Stimulated activated CD8-positive, alpha-beta memory T cell treated with anti-CD3 and anti-CD28 coated beads, Interleukin-4, amount 100 ng/mL, for 24 hours (primary cell): ENCODE measurements at regions not wholly inside any gene's neighbourhood (a gene's known extent, or its start where the extent isn't known, plus 50 kb on each side); places are given as distances from the start of the nearest gene placed in this dataset.
"Not testable (repeated sequence)": the region's sequence is repeated elsewhere in the genome, so short reads cannot be mapped to it uniquely, and the experiment has no call there.

Source experiments
- DNase-seq: peaks from one replicate; pipeline ENCODE4 v3.0.0-alpha.2; 2020; ENCODE audit warnings: low read depth

- not testable (repeated sequence) for DNase-seq
These were observed 63.3 kb upstream of the CEP78 start for GRCh38 chr9:78172610-78173009.

DNA sequence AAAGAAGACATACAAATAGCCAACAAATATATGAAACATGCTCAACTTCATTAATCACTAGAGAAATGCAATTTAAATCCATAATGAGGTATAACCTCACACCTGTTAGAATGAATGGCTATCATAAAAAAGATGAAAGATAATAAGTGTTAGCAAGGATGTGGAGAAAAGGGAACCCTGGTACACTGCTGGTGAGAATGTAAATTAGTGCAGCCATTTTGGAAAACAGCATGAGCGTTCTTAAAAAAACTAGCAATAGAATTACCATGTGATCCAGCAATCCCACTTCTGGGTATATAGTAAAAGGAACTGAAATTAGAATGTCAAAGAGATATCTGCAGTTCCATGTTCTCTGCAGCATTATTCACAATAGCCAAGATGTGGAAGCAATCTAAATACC is 64.2 kb upstream of the CEP78 start:
- no peak for DNase-seq

DNA sequence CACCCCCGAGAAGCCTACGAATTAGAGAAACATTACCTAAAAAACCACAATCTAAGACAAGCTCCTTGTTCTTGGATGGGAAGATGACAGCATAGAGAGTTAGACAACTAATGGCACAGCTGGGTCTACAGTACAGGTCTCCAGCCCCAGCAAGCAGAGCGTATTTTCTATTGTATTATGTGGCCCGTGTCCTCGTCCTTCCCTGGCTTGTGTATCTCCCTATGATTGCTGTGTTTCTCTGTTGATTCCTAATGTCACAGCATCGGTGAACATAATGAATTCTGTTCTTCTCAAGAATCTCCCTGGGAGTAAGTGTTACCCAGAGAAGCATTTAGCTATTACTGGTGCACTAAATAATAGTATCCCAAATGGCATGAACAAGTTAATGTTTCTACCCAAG is 66.8 kb upstream of the CEP78 start:
- DNase-seq: no peak

DNA sequence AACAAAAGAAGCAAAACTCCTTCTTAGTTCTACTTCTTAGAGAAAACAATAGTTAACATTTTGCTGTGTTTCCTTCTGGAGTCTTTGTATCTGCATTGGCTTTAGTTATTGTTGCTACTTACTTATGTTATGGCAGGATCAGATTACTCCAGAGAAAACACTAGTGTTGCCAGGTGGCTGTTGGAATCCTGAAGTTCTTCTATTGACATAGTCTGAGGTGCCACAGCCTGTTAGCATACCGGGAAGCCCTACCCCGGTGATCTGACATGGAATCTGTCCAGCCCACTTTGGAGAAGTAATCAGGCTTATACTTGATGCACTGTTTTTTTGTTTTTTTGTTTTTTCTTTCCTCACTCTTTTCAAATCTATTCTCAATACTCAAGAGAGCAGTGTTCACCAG is 68.5 kb upstream of the CEP78 start:
- DNase-seq: no peak

- DNase-seq: no peak
These were observed 72.0 kb upstream of the CEP78 start for GRCh38 chr9:78163834-78164233.

GRCh38 chr9:78158286-78158685 is 77.6 kb upstream of the CEP78 start:
- no peak for DNase-seq

- DNase-seq: no peak
These were observed 84.9 kb upstream of the CEP78 start for GRCh38 chr9:78150983-78151356.

DNA sequence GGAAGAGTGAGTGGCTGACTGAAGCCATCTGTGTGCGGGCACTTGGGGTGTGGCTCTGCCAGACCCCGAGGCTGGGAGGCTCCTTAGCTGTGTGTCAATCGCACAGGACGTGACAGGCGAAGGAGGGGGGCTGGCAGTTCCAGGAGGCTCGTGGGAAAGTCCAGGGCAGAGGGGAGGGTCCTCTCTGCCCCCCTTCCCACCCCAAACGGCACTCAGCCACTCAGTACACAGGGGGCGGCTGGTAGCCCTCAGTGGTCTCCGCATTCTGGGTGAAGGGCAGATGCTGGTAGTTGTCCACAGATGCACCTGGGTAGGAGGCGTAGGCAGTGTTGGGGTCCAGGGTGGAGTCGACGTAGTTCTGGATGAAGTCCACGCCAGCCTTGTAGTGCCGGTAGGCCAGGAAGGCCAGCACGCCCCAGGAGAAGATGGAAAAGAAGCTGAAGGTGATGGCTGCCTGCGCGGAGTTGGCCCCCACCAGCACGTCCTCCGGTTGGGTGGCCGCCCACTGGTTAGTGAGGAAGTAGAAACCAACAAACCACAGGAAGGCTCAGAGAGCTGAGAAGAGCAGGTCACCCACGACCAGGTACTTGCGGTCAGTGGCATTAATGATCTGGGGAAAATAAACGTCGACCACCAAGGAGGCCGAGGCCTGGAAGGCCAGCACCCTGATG is 85.4 kb upstream of the CEP78 start:
- DNase-seq: no peak

DNA sequence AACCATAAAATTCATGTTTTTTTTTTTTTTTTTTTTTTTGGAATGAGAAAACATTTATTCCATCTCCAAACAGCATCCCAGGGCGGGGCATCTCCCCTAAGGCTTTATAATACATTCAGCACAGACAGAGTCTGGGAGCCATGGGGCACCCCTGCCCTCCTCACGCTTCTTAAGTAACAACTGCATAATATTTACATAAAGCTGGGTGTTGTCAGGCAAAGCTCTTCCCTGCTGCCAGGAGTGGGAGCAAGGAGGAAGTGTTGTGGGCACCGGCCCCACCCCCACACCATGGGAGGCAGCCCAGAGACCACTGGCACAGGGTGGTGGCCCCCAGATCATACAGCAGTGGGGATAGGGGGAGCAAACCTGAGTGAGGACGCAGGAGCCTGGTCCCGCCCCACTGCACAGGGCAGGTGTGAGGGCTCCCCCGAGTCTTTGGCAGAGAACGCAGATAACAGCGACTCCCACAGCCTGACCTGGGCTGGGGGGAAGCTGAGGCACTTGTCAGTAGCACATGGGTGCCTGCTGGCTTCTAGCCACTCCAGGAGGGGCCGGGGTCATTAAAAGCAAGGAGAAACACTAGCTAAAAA is 86.1 kb upstream of the CEP78 start:
- no peak for DNase-seq

DNA sequence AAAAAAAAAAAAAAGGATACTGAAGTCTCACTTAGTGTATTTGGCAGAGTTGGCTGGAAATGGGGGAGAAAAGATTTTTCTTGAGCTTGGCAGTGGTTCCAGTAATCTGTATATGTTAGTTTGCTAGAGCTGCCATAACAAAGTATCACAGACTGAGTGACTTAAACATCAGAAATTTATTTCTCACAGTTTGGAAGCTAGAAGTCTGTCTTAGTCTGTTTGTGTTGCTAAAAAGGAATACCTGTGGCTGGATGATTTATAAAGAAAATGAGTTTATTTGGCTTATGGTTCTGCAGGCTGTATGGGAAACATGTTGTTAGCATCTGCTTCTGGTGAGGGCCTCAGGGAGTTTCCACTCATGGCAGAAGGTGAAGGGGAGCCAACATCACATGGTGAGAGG is 89.6 kb upstream of the CEP78 start:
- DNase-seq: no peak

DNA sequence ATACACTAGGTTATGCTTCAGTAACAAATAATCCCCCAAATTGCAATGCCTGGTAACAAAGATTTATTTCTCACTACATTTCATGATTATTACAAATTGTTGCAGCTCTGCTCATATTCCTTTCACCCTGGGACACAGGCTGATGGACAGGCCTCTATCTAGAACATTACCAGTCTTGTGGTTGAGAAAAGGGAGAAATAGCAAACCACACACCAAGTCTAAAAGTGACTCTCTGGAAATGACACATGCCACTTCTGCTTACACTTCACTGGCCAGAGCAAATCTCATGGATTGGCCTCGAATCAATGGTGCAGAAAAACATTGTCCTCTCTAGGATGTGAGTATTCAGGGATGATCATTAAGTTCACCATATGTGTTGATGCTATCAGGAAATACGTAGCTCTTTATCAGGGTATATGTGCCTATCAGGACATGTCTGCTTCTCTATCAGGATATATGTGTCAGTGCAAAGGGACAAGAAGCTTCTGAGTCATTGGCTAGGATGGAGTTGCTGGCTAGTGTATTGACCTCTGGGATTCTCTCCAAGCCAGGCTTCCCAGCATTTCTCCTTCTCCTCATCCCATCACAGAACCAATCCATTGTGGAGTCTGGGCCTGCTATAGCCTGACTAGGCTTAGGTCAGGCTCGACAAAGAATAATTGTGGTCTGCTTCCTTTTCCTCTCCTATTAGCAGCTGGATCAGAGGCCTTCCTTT is 91.1 kb upstream of the CEP78 start:
- DNase-seq: no peak

GRCh38 chr9:78144008-78144381 is 91.9 kb upstream of the CEP78 start:
- no peak for DNase-seq

- no peak for DNase-seq
These were observed 92.4 kb upstream of the CEP78 start for GRCh38 chr9:78143281-78144007.

DNA sequence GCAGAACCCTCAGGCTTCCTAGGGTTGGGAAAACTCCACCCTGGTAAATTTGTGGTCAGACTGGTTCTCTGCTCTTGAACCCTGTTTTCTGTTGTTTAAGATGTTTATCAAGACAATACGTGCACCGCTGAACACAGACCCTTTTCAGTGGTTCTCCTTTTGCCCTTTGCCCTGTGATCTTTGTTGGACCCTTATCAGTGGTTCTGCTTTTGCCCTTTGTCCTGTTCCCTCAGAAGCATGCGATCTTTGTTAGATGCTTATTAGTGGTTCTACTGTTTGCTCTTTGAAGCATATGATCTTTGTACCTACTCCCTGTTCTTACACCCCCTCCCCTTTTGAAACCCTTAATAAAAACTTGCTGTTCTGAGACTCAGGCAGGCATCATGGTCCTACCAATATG is 93.6 kb upstream of the CEP78 start:
- DNase-seq: not testable (repeated sequence)

- no peak for DNase-seq
These were observed 102.1 kb upstream of the CEP78 start for GRCh38 chr9:78133751-78134150.

DNA sequence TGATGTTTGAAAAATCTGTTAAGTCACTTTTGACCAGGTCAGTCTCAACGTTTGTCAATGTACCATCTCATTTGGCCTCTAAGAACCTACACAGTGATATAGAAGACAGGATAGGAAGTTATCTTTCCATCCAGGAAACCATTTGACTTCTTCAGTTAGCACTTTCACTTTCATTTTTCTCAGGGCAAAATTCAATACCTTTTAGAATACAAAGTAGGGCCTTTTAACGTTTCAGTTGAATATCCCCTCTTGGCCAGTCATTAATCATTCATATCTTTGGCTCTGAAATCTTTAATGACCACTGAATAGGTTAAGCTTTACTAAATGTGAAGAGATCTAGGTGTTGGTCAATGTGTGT is 101.1 kb upstream of the GNAQ start:
- no peak for DNase-seq

DNA sequence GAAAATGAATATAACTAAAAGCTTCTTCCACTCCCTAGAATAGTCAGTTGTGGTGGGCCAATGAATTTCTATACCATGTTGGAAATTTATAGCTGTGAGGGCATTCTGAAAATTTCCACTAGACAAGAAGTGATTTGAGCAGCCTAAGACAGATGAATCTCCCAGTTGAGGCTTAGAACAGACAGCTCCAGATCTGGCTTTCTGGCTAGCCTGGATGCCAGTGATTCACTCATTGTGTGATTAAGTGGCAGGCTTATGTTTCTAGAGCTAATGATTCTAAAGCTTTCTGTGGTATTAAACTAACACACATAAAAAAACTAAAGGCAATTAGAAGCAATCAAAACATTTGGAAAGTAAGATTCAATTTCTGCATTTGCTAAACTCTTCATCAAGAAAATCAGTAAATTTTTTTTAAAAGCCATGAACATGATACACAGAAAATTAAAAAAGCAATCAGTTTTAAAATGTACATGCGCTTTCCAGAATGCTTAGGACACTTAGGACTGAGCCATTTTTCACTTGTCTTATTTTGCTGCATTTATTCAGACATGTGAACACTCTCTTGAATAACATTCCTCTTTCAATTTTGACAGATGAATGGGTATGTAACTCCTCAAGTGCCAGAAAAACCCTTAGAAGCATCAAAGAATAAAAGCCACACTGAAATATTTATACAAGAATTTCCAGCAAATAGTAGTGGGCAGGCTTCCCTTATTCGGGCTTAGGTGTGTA is 100.5 kb upstream of the GNAQ start:
- no peak for DNase-seq

DNA sequence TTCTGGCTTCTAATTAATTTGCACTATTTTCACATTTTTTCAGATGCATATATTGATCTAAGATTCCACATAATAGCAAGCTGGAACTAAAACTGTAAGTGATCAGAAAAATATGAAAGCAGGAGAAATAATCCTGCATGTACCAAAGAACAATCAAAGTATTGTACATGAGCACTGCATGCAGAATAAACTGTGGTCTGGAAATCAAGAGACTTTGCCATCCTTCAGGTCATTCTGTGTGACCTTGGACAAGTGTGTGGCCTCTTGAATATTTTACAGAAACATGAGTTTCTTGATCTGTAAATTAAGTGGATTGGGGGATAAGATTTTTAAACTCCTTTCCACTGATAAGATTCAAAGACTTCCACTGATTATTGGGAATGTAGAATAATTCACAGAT is 99.2 kb upstream of the GNAQ start:
- no peak for DNase-seq

DNA sequence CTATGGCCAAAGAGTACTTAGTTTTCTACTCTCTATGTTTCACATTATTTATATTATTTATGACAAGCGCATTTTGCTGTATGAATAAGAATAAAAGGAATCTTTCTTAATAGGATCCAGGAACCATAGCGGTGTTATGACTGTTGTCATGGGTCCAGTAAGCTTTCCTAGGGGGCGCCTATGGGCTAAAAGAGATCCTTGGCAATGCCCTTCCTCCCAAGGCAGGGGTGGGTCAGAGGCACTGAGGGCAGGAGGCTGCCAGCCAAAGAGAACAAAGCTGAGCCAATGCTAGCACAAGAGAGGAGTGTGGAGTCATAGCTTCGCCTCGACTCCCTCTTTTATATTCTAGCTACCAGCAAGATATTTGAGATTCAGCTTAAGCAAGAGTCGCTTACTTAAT is 98.4 kb upstream of the GNAQ start:
- no peak for DNase-seq

DNA sequence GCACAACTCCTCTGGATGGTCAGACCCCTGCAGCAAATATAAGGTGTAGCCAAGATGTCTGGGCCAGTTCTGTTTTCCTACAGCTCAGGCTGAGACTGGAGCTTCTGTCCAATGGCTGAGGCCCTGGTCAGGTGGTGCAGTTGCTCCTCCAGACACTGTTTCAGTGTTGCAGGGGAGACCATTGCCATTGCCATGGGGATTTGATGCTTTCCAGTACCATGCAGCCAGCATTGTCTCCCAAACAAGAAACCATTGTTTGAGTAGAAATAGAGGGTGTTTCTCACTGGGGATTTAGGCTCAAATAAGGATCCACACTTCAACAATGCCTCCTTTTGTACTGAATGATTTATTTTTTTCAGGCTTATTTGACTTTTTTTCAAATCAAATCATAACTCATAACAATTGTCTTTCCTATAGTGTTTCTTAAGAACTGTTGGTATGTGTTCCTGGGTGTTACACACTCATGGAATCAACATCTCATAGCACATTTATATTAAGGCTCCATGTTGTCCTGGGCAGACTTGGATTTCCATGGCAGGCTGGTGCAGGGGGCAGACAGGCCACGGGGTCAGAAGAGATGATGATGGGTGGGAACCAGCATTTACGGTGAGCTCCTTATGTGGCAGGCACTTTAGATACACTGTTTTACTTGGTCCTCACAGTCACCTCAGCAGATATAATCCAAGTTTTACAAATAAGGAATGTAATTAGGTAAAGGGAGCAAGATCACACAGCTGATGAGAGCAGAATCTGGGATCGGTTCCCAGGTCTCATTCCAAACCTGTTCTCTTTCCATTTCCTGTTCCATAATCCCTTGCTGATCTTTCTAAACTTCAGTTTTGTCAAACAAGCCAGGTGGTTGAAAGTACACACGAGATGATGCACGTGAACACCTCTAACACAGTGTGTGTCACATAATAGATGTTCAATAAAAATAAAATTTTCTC is 95.9 kb upstream of the GNAQ start:
- no peak for DNase-seq

- DNase-seq: no peak
These were observed 92.2 kb upstream of the GNAQ start for GRCh38 chr9:78123808-78124207.
